GM19452 (cell line): ENCODE measurements at regions not wholly inside any gene's neighbourhood (a gene's known extent, or its start where the extent isn't known, plus 50 kb on each side); places are given as distances from the start of the nearest gene placed in this dataset.

Experiments used
- ATAC-seq: cut with Tn5 transposase; IDR thresholded peaks from one replicate; pipeline ENCODE4 v1.9.1; 2021; ENCODE audit not compliant: unreplicated experiment

DNA sequence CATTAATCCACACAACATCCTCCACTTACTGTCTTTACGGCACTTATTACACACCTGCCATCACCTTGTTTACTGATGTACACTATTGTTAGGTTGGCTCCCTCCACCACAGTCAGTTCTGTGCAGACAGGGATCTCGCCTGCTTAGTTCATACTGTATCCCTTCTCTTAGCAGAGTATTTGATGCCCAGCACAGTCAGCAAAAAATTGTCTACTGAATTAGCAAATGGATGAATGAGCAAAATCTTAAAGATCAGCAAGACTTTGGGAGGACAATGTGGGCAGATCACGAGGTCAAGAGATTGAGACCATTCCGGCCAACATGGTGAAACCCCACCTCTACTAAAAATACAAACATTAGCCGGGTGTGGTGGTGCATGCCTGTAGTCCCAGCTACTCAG is 109.8 kb upstream of the ATXN1 start:
- no peak for ATAC-seq

DNA sequence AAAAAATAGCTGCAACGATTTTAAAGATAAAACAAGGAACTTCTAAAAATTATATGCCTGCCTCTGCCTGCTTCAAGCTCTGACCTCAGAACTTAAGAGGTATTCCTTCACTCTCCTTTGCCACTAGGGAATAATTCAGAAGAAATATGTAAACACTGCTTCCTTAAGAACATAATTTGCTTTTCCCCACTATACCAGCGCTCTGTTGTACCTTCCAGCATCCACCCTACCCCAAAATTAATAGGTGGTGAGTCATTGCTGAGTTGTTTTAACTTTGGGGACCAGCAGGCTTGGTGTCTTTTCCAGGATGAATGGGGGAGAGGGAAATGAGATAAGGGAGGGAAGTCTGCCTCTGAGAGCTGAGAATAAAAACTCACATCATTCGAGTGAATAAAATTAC is 107.7 kb upstream of the ATXN1 start:
- no peak for ATAC-seq

DNA sequence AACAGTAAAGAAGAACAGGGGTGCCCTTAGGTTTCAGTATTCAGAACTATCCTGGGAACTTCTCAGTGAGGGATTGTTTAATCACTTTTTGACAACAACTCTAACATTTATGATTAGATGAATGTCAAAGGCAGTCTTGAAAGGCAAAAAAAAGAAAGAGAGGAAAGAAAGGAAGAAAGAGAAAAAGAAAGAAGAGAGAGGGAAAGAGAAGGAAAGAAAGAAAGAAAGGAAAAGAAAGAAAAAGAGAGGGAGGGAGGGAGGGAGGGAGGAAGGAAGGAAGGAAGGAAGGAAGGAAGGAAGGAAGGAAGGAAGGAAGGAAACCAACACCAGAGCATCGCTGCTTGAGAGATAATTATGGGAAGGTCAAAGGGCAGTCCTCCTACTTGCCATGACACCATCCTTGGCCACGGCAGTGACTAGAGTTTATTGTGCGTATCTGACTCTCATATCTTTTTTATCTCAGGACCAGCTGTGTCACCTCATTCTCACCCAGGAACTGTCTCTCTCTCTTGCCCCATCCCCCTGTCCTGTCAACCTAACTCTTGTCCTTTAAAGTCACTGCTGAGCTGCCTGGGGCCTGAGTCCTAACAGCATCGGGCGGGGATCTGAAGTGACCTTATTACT is 96.8 kb upstream of the ATXN1 start:
- no peak for ATAC-seq

DNA sequence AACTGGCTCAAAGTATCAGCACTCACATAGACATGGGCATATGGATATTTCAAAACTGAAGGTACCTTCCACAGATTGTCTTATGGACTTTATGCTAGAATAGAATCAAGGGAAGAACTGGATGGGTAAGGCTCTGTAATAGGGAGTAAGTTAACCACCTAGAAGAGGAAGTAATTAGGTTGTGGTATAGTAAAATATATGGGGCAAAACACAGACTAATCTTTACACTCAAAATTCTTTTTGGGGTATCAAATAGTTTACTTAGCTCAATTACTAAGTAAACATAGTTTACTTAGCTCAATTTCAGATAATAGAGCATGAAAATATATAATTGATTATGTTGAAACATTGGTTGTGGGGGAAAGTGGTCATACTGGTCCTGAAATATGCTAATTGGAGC is 94.2 kb upstream of the ATXN1 start:
- ATAC-seq = peak; percentile 38

DNA sequence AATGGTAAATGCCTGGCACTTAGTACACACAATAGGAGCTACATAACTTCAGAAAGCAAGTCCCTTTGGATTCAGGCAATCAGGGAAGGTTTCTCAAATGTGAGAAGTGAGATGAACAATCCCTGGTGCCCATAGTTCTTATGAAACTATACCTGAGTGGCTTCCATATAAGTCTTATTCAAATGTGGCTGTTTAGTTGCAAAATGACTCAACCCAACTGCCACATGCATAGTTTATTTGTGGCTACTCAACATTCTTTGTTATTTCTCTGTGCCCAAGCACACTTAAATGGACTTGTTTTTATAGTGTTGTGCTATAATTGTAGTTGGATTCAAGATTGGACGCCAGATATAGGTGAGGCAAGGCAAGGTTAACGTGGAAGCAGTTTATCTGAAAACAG is 93.7 kb upstream of the ATXN1 start:
- ATAC-seq = peak; percentile 83

DNA sequence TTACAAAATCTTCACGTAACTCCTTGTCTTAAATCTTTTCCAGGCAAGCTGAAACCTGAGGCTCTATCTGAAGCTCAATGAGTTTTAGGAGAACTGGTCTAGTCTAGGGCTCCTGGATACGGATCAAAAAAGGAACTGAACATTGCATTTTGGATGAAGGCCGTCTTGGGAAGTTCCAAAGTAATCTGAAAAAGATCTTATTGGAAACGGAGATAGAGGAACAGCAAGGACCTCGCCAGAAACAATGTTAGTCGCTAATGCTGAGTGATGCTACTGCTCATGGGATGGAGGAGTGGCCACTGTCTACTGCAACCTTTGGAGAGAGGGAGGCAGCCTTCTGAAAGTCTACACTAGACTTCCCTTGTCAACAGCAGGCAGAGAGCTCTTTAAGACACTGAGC is 91.4 kb upstream of the ATXN1 start:
- no peak for ATAC-seq

DNA sequence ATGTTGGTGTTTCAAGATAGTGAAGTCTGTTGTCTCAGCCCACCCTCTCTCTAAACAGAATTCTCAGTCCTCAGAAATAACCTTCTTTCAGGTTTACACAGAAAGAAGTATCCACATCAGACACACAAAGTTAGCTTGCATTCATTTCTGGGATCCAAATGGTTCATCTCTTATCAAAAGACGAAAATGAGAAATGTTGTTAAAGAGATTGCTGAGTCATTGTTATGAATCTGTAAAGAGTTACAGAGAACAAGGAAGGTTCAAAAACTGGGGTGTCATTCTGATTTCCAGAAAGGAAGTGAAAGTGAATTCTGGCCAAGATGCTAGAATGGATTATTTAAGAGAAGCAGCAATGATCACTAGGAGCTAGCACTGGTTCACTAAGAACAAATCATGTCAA is 90.5 kb upstream of the ATXN1 start:
- no peak for ATAC-seq

DNA sequence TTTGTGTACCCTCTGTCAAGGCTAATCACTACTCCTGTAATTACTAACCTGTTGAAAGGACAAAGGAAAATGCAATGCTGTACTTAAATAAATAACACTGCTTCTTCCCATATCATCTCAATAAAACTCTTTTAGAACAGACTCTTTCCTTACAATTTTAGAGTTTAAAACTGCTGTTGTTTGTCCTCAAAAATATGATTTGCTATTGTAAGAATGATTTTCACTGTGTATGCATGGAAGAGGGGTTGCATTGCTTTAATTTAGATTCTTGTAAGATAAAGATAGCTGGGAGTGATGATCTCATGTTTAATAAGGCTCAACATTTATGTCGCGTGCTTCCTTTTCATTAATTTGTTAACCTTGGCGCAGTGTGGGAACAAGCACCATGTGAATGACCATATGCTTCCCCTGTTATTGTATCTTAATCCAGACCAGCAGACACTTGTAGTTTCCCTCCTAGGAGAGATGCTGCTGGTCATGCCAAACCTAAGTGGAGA is 89.8 kb upstream of the ATXN1 start:
- ATAC-seq = no peak

DNA sequence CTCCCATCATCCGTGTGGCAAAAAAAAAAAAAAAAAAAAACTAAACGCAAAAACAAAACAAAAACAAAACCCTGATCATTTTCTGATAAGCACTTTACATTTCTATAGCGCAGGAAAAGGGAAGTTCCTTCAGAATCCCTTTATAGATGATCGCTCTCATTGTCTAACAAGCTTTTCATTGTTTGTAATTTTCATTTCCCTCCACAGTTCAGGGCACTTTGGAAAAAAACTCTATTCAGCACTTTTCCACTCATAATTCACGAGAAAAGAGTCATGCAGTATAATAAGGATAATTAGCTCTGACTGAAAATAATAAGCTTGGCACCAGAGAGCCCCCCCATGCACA is 89.4 kb upstream of the ATXN1 start:
- ATAC-seq = no peak

DNA sequence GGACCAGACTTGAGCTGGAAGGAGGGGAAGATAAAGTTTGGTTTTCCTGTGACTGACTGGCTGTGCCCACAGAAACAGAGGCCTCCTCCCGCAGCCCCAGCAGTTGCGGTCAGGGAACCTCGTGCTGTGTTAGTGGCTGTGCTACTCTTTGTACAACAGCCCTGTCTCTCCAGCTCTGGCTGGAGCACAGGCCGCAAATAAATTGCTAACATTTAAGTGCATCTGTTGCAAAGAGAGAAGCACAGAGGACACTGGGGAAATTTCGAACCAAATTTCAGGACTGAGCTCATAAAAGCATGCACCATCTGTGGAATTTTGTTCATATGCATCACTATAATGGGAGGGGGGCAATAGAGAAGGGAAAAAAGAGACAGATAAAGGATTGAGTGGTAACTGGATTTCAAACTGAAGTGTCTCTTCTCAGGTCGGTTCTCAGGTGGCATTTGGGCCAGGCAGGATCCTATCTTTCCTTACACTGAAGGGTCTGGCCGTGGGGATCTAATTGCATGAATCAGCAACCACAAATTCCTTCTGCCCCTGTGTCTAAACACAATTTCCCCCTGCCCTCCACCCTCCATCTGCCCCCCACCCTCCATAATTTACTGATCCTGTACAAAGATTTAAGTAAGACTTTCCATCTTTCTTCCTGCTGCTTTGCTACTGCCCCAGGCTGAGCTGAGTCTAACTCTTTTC is 88.9 kb upstream of the ATXN1 start:
- no peak for ATAC-seq

DNA sequence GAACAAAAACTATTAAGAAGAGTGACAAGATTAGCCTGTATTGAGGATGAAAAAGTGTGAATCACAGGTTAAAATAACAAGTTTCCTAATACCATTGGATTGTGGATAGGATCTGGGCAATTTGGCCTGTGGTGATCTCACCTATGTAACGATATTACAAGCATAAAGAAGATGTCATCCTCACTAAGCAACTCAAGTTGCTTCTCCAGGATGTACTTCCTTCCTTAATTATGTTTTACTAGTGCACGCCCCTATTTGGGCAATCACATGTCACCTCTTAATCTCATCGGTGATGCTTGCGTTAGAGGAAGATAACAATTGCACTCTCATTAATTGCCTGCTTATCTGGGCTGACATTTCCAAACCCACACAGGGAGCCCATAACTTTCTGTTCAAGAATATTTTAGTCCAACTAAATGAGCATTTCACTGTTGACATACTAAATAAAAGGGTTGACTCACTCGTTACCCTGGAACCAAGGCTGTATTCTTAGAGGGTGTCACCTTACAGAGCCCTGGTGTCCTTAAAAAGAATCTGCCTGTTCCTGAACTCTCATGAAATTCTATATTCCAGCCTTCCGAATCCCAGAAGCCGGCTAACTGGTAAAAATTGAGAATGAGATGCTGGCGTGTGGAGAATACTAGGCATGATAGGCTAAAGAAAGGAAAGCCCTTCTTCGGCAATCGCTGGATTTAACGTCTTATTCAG is 88.2 kb upstream of the ATXN1 start:
- ATAC-seq = no peak

DNA sequence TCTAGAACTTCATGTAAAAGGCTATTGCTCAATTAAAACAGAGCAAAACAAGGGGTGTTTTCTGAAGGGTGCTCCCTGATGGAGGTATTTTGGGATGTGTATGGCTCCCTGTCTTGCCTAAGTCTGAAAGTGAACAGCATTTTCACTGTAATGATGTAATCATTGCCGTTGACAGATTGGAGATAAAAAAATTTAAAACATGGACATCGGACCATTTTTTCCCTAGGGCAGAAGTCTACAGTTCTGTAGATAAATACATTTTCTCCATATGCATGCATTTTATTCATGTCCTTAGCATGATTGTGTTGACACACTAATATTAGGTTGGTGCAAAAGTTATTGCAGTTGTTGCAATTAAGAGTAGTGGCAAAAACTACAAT is 85.1 kb upstream of the ATXN1 start:
- no peak for ATAC-seq

DNA sequence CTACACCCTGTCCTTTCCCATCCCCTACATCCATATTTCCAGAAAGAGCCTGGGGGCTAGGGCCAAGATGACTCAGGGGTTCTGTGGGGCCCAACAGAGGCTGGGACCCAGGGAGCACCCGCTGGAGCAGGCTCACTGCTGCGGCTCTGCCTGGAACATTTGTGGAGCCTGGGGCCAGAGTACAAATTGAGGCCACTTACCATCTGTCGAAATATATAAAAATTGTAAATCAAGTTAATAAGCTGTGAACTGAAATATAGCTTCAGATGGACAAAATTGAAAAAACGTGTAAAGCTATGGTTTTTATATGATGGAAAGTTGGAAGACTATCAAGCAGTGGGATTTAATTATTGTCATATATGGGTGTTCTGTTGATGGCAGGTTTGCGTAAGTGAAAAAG is 82.9 kb upstream of the ATXN1 start:
- no peak for ATAC-seq

DNA sequence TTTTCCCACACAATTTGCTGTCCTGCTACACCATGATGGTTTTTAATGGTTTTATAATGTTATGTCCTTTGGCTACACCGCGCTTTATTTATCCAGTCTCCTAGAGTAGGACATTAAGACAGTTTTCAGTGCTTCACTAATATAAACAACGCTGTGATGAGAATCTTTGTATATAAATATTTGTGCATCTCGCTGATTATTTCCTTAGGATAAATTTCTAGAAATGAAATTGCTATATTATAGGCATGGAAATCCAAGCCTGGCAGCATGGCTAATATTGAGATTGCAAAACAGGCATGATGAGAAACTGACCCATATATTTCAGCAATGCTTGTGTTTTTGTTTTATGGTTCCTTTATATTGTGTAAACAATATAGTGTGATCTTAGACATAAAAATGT is 81.4 kb upstream of the ATXN1 start:
- ATAC-seq = no peak

DNA sequence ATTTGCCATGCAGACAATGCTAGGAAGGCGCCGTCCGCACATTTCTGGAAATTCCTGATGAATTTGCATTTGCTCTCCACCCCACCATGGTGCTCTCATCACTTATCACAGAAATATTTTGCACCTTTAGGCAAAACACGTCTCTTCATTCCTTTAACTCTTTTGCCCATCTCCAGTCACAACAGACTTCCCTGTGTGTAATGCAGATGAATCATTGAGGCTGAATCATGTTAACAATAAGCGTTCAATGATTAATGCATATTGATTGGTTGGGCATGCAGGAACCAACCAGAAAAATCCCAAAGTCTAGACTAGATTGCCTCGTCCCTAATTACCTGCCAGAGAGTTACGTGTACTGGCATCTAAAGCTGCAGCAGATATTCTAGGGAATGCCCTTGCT is 80.0 kb upstream of the ATXN1 start:
- no peak for ATAC-seq

DNA sequence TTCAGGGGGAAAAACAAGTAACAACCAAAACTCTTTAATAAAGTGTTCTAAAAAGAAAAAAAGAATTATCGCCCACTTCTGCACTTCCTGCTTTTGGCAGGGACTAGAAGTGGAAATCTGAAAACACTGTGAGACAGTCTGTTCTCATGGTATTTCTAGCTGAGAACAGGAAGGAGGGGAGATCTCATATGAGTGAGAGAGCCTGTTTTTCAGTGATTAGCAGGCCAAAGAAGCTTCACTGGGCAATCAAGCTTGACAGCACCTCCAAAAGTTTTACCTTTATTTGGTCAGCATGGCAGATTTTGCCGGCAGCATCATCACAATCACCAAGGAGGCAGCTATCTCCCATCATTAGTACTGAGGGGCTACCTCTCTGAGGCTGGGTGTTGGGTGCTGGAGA is 79.5 kb upstream of the ATXN1 start:
- ATAC-seq = no peak

DNA sequence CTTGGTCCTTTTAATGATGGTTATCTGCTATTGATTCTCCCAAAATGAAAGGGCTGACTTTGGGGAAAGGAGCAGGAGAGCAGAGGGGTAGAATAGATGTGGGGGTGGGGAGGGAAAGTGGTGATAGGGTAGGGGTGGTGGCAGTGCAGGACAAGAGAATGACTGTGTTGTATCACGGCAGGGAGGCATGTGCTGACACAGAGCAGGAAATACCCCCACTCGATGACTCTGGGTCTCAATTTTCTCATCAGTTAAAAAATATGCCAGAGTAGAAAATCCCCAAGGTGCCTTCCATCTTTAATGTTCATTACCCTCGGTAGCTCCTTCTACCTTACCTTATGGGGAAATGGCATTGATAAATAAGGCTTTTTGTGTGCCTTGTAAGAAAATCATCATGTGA is 79.0 kb upstream of the ATXN1 start:
- ATAC-seq = no peak

DNA sequence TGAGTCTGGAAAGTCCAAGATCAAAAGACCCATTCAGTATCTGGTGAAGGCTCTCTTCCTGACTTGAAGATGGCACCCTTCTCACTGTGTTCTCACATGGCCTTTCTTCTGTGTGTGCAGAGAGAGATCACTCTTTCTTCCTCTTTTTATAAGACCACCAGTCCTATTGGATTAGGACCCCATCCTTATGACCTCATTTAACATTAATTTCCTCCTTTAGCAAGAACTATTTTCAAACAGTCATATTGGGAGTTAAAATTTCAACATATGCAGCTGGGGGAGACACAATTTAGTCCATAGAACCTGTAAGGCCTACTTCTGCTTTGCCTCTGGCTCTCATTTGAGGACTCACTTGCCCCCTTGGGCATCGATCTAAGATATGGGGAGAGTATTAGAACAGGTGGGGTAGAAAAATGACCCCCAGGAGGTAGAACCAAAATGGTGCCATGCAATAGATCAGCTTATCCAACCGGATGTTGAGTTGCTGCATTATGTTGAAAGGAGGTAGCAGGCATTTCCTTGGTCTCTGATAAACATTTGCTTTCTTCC is 78.4 kb upstream of the ATXN1 start:
- no peak for ATAC-seq

DNA sequence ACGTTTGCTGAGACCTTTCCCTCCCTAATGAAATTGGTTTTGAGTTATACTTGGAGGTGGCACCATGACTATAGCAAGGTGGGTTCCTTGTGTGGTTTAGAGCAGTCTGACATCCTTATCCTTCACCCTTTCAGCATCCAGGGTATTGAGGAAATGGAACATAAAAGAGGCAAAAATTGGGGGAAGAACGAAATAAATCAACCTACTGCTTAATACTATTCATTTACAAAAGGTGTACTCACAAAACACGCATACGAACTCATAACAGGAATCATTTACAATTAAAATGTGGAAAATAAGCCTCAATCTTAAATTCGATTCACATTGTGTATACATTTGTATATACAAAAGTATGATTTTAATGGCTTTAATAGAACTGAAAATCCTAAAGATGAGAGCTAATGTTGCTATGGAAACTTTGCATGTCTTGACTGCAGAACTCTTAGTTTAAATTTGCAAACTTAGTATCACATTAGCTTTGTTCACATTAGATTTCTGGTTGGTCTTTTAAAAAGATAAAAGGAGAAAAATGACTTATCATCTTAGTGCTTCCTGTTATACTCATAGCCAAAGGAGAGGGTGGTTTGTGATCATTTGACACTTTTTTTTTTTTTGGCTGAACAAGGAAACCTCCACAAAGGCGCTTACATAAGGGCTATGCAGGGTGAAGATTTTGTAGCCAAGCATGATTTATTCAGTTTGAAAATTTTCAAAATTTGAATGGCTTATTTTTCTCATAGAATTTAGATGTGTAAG is 76.1 kb upstream of the ATXN1 start:
- ATAC-seq = no peak

DNA sequence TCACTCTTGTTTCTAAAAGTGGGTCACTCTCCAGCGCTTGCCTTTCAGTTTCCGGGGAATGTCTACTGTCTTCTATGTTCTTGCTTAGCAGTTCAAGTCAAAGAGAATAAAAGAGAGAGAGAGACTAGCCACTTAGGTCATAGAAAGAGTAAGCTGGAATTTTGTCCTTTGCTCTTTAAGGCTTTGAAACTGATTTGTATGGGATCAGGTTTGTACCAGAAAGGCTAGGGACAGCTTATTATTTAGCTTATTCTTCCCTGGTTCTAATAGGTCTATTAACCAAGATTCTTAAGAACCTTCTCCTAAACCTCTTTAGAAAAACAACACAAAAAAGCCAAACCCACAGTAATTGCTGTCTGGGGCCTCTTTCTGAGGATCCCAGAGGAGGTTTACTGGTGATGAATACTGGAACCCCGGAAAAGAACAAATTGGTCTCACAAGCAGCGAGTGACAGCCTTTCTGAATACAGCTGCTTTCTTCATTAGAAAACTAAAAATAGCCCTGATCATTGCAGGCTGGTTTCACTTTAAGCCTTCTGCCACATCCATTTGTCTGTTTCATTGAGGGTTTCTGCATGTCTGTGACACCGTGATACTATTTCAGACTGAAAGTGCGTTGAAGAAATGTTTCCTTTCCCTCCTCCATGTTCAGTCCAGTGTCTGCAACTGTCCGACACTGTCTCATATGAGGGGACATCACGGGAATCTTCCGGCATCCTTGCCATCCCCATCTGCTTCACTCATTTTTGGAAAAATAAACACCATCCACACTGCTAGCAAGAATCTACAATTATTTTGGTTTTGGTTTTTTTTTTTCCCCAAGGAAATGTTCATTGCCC is 75.1 kb upstream of the ATXN1 start:
- peak; percentile 85 for ATAC-seq

DNA sequence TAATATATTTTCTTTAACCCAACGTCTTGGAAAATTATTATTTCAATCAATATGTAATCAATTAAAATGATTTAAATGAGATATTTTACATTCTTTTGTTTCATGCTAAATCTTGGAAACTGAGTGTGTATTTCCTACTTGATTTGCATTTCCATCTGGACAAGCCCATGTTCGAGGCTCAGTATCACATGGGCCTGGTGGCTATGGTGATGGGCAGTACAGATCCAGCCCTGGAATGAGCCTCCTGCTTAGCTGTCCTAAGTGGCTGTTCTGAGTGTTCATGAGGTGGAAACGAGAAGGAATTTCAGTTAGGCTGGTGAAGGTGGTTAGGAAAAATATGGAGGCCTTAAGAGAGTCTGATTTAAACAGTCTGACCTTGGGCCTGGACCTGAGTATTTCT is 73.0 kb upstream of the ATXN1 start:
- no peak for ATAC-seq
